GM18508 (cell line): ENCODE measurements at regions not wholly inside any gene's neighbourhood (a gene's known extent, or its start where the extent isn't known, plus 50 kb on each side); places are given as distances from the start of the nearest gene placed in this dataset.
"Not testable (repeated sequence)": the region's sequence is repeated elsewhere in the genome, so short reads cannot be mapped to it uniquely, and the experiment has no call there.

Source experiments
- ATAC-seq: cut with Tn5 transposase; IDR thresholded peaks from one replicate; pipeline ENCODE4 v1.9.1; 2021; ENCODE audit warnings: moderate number of reproducible peaks; ENCODE audit not compliant: insufficient read depth, unreplicated experiment

DNA sequence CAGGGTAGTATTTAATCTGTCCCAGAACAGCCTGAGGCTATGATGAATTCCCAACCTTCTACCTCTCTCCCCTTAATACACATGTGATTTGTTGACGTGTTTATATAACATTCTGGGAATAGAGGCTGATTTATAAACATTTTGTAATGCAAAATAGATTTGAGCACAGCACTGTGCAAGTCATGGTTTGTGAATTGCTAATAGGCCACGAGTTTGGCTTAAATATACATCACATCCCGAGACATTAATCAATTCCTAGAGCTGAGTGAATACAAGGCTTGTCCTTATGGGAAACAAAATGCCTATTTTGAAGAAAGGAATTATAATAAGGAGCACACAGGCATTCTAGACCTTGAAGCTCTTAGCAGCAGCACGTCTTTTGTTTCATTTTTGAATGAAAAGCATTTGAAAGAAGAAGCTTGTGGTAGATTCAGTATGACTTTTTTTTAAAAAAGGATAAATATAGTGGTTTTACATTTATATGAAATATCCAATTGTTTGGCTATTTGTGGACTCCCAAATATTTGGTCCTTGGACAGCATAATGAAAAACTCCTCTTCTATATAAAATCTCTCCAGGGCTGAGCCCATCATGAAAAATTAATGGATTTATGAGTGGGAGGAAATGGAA is 116.4 kb downstream of the SLC17A6 start:
- no peak for ATAC-seq

DNA sequence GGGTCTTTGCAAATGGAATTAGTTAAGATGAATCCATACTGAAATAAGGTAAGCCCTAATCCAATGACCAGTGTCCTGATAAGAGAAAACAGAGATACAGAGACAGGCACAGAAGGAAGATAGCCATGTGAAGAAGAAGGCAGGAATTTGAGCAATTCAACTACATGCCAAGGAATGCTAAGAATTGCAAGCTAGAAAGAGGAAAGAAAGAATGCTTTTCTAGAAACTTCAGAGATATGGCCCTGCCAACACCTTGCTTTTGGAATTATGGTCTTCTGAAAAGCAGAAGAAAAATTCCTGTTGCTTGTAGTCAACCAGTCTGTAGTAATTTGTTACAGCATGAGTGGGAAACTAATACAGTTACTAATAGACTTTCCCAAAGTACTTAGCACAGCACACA is 111.3 kb downstream of the SLC17A6 start:
- no peak for ATAC-seq

DNA sequence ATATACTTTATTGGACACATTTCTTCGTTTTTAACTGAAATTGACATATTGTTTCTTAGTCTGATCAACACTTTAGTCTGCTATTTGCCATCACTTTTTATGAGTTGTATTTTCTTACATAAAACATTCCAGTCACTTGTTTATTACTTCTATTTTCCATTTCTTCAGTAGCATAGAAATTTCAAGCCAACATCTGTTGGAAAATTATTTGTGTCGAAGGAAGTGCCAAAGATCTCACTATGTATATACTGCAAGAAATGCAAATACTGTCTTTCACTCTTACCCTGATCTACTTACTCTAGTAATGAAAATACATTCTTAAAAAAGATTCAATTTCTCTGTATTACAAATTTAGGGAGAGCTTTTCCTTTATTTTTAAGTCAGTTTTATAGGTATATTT is 105.9 kb downstream of the SLC17A6 start:
- ATAC-seq = no peak

DNA sequence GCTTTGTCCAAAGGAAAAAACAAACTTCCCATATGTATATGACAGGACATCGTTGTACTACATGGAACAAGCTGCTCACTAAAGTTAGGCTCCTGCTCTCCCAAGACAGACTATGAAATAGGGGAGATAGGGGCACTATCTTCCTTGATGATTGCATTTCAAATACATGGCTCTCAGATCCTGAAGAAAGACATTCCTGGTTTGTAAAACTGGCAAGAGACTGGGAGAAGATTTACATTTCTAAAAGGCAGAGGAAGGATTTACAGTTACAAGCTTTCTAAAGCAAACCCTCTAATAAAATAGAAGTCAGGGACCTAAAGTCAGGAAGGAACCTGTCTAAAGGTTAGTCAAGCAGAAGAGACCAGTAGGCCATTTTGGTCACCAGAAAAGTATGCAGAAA is 103.7 kb downstream of the SLC17A6 start:
- ATAC-seq = no peak

DNA sequence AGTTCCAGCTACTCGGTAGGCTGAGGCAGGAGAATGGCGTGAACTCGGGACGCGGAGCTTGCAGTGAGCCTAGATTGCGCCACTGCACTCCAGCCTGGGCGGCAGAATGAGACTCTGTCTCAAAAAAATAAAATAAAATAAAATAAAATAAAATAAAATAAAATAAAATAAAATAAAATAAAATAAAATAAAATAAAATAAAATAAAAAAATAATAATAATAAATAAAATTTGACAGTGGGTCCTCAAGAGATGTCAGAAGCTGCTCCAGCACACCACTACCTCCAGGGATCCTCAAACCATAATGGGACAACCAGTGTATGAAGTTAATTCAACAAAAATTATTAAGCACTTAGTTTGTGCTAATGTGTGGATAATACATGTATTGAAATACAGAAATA is 97.4 kb downstream of the SLC17A6 start:
- ATAC-seq = not testable (repeated sequence)

DNA sequence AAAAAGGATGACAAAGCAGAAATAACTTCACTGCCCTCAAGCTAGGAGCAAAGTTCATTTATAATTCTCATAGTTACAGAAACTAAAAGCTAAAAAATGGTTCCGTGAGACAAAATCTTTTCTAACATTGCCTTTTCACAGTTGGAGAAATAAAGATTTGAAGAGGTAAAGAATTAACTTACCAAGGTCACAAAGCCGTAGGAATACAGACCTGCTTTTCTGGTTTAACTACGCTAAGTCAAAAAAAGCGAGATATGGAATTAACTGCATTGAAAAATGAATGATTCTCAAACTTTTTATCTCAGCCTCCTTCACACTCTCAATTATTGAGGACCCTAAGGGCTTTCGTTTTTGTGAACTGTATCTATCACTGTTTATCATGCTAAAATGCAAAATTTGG is 95.3 kb downstream of the SLC17A6 start:
- no peak for ATAC-seq

DNA sequence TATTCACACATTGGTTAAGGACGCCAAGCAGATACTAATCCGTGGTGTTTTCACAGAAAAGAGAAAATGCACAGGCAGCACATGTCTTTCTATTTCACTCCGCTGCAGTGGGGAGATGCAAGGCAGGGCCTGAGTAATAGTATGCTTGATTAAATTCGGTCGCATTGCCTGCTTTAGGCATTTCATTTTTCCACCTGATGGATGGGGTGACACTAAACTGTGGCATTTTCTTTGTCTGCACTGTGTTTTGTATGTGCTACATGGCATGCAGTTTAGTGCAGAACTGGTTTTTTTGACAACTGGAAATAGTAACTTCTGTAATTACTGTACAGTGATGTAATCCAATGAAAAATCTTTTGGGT is 94.9 kb downstream of the SLC17A6 start:
- no peak for ATAC-seq

DNA sequence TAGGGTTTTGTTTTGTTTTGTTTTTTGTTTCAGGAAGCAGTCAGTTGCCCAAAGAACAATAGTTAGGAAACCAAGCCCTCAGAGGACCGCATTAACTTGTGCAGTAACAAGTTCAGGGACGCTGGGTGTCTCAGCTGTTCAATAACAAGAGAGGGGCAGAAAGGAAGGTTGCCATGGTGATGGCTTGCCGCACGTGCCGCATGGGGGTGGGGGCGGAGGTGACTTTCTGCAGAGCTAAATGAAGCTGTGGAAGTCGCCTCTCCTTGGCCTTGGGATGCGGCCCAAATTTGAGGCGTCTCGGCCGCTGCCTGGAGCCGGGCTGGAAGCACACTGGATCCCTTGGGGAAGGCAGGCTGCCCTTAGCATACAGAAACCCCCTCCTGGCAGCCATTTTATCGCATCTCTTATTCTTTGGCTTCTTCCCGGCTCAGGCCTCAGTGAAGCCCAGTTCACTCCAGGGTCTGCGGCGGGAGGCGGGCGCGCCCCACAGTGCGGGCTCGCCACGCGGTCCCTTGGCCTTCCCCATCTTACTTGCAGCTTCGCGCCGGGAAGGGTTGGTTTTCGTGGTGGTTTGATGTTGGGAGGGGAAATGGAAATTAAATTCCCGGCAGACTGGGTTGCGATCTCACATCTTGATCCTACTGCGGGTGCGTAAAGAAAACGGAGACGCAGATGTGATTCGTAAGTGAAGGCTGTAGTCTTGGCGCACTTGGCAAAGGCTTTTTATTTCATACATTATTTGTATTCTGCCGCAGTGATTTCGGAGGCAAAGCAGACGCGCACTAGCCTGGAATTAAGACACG is 94.3 kb downstream of the SLC17A6 start:
- no peak for ATAC-seq

DNA sequence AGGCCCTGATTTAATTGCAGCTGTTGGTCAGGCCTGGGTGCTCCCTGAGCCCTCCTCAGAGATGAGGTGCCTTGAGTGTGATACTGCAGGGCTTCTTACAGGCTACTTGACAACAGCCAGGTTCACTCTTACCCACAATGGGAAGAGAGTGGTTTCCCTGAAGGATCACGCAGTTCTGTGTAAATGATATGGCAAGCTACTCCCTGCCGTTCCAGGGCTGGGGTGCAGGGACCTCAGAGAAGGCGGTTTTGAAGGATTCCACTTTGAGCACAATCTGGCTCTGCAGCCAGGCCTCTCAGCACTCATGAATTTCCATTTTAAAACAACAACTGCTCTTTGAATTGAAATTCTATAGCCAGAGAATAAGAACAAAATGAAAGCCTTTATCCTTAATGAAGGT is 92.9 kb downstream of the SLC17A6 start:
- ATAC-seq = no peak

DNA sequence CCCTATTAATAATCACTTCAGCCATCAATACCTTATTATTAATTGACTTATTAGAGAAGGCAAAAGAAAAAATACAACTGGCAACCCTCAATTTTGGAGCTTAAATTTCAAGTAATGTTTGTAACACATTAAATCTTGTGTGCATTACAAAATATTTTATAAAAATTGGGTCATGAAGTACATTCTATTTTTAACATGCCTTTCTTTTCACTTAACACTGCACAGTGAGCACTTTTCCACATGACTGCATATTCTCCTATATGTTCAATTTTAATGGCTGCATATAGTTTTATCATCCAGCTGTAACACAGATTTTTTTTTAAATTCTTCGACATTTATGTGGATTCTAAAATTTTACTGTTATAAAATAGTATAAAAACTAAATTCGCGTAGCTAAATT is 92.5 kb downstream of the SLC17A6 start:
- no peak for ATAC-seq

DNA sequence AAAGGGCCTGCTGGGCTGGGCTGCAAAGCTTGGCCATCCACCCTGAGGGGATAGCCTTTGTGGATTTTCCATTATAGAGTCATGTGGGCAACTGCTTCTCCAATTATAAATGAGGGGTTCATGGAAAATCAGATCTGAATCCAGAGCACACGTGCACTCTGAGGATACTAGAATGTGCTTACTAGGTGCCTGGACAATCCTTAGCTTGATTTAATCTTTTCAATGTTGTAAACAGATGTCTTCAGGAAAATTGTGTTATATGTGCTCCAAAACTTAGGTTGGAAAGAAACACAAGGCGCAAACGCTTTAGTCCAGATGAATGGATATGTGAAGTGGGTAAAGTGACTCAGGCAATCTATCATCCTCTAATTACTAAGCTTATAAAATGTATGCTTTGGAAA is 92.0 kb downstream of the SLC17A6 start:
- ATAC-seq = no peak
